ENCODE measurements at regions not wholly inside any gene's neighbourhood (a gene's known extent, or its start where the extent isn't known, plus 50 kb on each side); places are given as distances from the start of the nearest gene placed in this dataset.

GRCh38 chr3:65144791-65145351 is 457.1 kb upstream of the ADAMTS9 start:
- TF ChIP-seq POLR2AphosphoS5 (IDR thresholded peaks at IDR 0.05) (no peak), CTCF (IDR thresholded peaks at IDR 0.05) (no peak)
